Stomach (tissue), 4 donors: ENCODE measurements at regions not wholly inside any gene's neighbourhood (a gene's known extent, or its start where the extent isn't known, plus 50 kb on each side); places are given as distances from the start of the nearest gene placed in this dataset.

Experiments
- EP300 ChIP-seq: sonication (generic); formaldehyde crosslinking; IDR thresholded peaks from one replicate; pipeline ENCODE4 v1.6.1; 2017; ENCODE audit warnings: antibody characterized with exemption
- POLR2A ChIP-seq, 4 donors: fragments of 450-650 bp; IDR thresholded peaks; one replicate each; pipeline ENCODE4 v1.6.1; 2016; ENCODE audit warnings: antibody characterized with exemption in 4 of 4, control low read depth in 2 of 4, mild to moderate bottlenecking in 1 of 4, moderate library complexity in 1 of 4
- TF ChIP-seq, protein P1 (sequence below), 7 experiments: fragments of 450-650 bp in 4 of 7; fragments of 200-600 bp in 3 of 7; sonication (generic) in 3 of 7; IDR thresholded peaks; one replicate each; pipeline ENCODE4 v1.5.1; 2016 to 2019; ENCODE audit warnings: antibody characterized with exemption in 7 of 7, control low read depth in 2 of 7, mild to moderate bottlenecking in 1 of 7

DNA sequence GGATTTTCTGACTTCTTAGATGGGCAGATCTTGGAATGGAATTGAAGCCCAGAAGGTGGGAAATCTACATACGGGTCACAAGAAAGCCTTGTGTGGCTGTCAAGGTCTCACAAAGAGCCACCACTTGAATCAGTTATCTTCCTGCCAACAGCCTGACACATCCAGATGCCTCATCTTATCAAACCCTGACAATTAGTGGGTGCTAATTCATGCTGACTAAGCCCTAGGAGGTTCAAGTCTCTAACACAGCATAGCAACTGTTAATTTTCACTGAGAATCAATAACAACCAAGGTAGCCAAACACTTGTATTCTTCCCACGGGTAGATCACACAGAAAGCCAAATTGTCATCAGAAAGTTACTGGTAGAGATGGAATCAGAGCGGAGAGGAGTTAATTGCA is 222.2 kb downstream of the TMEM167A start:
- TF ChIP-seq POLR2A (IDR thresholded peaks at IDR 0.05) (no peak), EP300 (no peak)
- TF ChIP-seq, protein P1, sequence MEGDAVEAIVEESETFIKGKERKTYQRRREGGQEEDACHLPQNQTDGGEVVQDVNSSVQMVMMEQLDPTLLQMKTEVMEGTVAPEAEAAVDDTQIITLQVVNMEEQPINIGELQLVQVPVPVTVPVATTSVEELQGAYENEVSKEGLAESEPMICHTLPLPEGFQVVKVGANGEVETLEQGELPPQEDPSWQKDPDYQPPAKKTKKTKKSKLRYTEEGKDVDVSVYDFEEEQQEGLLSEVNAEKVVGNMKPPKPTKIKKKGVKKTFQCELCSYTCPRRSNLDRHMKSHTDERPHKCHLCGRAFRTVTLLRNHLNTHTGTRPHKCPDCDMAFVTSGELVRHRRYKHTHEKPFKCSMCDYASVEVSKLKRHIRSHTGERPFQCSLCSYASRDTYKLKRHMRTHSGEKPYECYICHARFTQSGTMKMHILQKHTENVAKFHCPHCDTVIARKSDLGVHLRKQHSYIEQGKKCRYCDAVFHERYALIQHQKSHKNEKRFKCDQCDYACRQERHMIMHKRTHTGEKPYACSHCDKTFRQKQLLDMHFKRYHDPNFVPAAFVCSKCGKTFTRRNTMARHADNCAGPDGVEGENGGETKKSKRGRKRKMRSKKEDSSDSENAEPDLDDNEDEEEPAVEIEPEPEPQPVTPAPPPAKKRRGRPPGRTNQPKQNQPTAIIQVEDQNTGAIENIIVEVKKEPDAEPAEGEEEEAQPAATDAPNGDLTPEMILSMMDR (IDR thresholded peaks at IDR 0.05), result no peak
